ENCODE measurements at regions not wholly inside any gene's neighbourhood (a gene's known extent, or its start where the extent isn't known, plus 50 kb on each side); places are given as distances from the start of the nearest gene placed in this dataset.

GRCh38 chr1:235918465-235918864 is 51.8 kb upstream of the LYST start:
- Histone ChIP-seq H3K36me3 (replicated peaks) (no peaks in the 10 kb centered on the region), H3K4me3 (ENCODE audit: low read depth, low read length) (no peak overlapping the region), H3K27me3 (replicated peaks) (no peaks in the 10 kb centered on the region), H3K27ac (peak overlapping the region; percentile 91)
- DNase-seq, result no peak
- no peak for TF ChIP-seq CTCF (IDR thresholded peaks at IDR 0.05; ENCODE audit: low read depth, low read length, missing control alignments)
- in situ Hi-C loops (cut with HindIII; ENCODE audit: low pct_ligation_motif_present, low sequenced_read_pairs), result no loop called here

GRCh38 chr1:235918032-235918431 is 51.3 kb upstream of the LYST start:
- Histone ChIP-seq H3K36me3 (replicated peaks) (no peaks in the 10 kb centered on the region), H3K4me3 (ENCODE audit: low read depth, low read length) (no peak overlapping the region), H3K27ac (peak overlapping the region; percentile 91), H3K27me3 (replicated peaks) (no peaks in the 10 kb centered on the region)
- no peak for DNase-seq
- TF ChIP-seq CTCF (IDR thresholded peaks at IDR 0.05; ENCODE audit: low read depth, low read length, missing control alignments), result no peak
- in situ Hi-C loops (cut with HindIII; ENCODE audit: low pct_ligation_motif_present, low sequenced_read_pairs), result no loop called here

GRCh38 chr1:235917267-235917811 is 50.6 kb upstream of the LYST start:
- peak; percentile 99 for DNase-seq
- H3K27ac ChIP-seq, result peak overlapping the region; percentile 91
- H3K27me3 ChIP-seq (replicated peaks), result no peaks in the 10 kb centered on the region
- H3K36me3 ChIP-seq (replicated peaks), result no peaks in the 10 kb centered on the region
- no peak for TF ChIP-seq CTCF (IDR thresholded peaks at IDR 0.05; ENCODE audit: low read depth, low read length, missing control alignments)
- no peak overlapping the region for H3K4me3 ChIP-seq (ENCODE audit: low read depth, low read length)
- in situ Hi-C loops (cut with HindIII; ENCODE audit: low pct_ligation_motif_present, low sequenced_read_pairs), result no loop called here
